RCC 7860 (cell line): ENCODE measurements at regions not wholly inside any gene's neighbourhood (a gene's known extent, or its start where the extent isn't known, plus 50 kb on each side); places are given as distances from the start of the nearest gene placed in this dataset.
"Not testable (repeated sequence)": the region's sequence is repeated elsewhere in the genome, so short reads cannot be mapped to it uniquely, and the experiment has no call there.

Experiments
- DNase-seq: peaks from one replicate; pipeline ENCODE4 v3.0.0-alpha.2; 2015; ENCODE audit warnings: low spot score
- FAIRE-seq: peaks from 2 replicates; lab custom pipeline; 2012; peaks lifted over from hg19 to GRCh38; lab: Jason Lieb, UNC

GRCh38 chr2:7694076-7694985 is 777.1 kb downstream of the RNF144A start:
- no peak for FAIRE-seq

GRCh38 chr2:7696556-7696955 is 779.3 kb downstream of the RNF144A start:
- not testable (repeated sequence) for DNase-seq, FAIRE-seq

More at GRCh38 chr2:7694076-7694985, 777.1 kb downstream of the RNF144A start:
- no peak for DNase-seq

- FAIRE-seq = no peak
- DNase-seq = no peak
Measured at GRCh38 chr2:7697052-7697451, 779.8 kb downstream of the RNF144A start.

GRCh38 chr2:7701791-7702190 is 784.6 kb downstream of the RNF144A start:
- no peak for DNase-seq
- FAIRE-seq = no peak

GRCh38 chr2:7703048-7703447 is 785.8 kb downstream of the RNF144A start:
- DNase-seq (no peak), FAIRE-seq (no peak)

- DNase-seq (no peak), FAIRE-seq (no peak)
Measured at GRCh38 chr2:7703543-7704144, 786.4 kb downstream of the RNF144A start.

- no peak for DNase-seq
Measured at GRCh38 chr2:7704296-7704865, 787.2 kb downstream of the RNF144A start.

GRCh38 chr2:7706791-7707190 is 789.6 kb downstream of the RNF144A start:
- DNase-seq = peak; percentile 30
- FAIRE-seq = peak; percentile 88

More at GRCh38 chr2:7704296-7704865, 787.2 kb downstream of the RNF144A start:
- FAIRE-seq = no peak

- peak; percentile 92 for DNase-seq
- peak; percentile 96 for FAIRE-seq
Measured at GRCh38 chr2:7707723-7708122, 790.5 kb downstream of the RNF144A start.

- DNase-seq (peak; percentile 12), FAIRE-seq (no peak)
Measured at GRCh38 chr2:7709907-7710306, 792.7 kb downstream of the RNF144A start.

- DNase-seq = no peak
- FAIRE-seq = no peak
Measured at GRCh38 chr2:7711167-7711566, 794.0 kb downstream of the RNF144A start.

GRCh38 chr2:7719876-7720275 is 802.7 kb downstream of the RNF144A start:
- FAIRE-seq (no peak), DNase-seq (no peak)

GRCh38 chr2:7721413-7721995 is 804.3 kb downstream of the RNF144A start:
- FAIRE-seq (no peak), DNase-seq (no peak)

- DNase-seq (no peak), FAIRE-seq (no peak)
Measured at GRCh38 chr2:7722212-7722910, 805.1 kb downstream of the RNF144A start.

- DNase-seq = no peak
- no peak for FAIRE-seq
Measured at GRCh38 chr2:7724336-7724735, 807.1 kb downstream of the RNF144A start.

- no peak for DNase-seq
- no peak for FAIRE-seq
Measured at GRCh38 chr2:7725171-7725849, 808.1 kb downstream of the RNF144A start.

- no peak for DNase-seq
- FAIRE-seq = no peak
Measured at GRCh38 chr2:7725850-7726242, 808.6 kb downstream of the RNF144A start.

GRCh38 chr2:7726989-7727388 is 809.8 kb downstream of the RNF144A start:
- no peak for DNase-seq

GRCh38 chr2:7728388-7728787 is 811.2 kb downstream of the RNF144A start:
- no peak for FAIRE-seq
- DNase-seq = no peak

More at GRCh38 chr2:7726989-7727388, 809.8 kb downstream of the RNF144A start:
- no peak for FAIRE-seq

- no peak for DNase-seq
- FAIRE-seq = no peak
Measured at GRCh38 chr2:7730449-7730848, 813.2 kb downstream of the RNF144A start.
